GM12875 (cell line): ENCODE measurements at regions not wholly inside any gene's neighbourhood (a gene's known extent, or its start where the extent isn't known, plus 50 kb on each side); places are given as distances from the start of the nearest gene placed in this dataset.

Experiments
- H3K4me3 ChIP-seq: one replicate; pipeline ENCODE4 v1.5.1; 2011; ENCODE audit warnings: low read depth, low read length, control low read depth
- CTCF ChIP-seq: IDR thresholded peaks from 2 replicates; pipeline ENCODE4 v1.5.1; 2011; ENCODE audit warnings: low read depth, mild to moderate bottlenecking, control low read depth, inconsistent platforms, low read length, moderate library complexity, borderline replicate concordance; ENCODE audit not compliant: insufficient read depth

GRCh38 chr2:64400733-64401528 is 53.0 kb upstream of the LGALSL start:
- H3K4me3 ChIP-seq: no peak overlapping the region
- no peak for TF ChIP-seq CTCF

- no peak overlapping the region for H3K4me3 ChIP-seq
- no peak for TF ChIP-seq CTCF
Measured at GRCh38 chr2:64401529-64401880, 52.5 kb upstream of the LGALSL start.

GRCh38 chr2:64402876-64403275 is 51.1 kb upstream of the LGALSL start:
- no peak overlapping the region for H3K4me3 ChIP-seq
- TF ChIP-seq CTCF: no peak

- H3K4me3 ChIP-seq: no peak overlapping the region
- TF ChIP-seq CTCF: no peak
Measured at GRCh38 chr2:64403426-64403825, 50.5 kb upstream of the LGALSL start.

- H3K4me3 ChIP-seq: no peak overlapping the region
- TF ChIP-seq CTCF: no peak
Measured at GRCh38 chr2:64404002-64404731, 49.8 kb upstream of the LGALSL start.
